ENCODE measurements at regions not wholly inside any gene's neighbourhood (a gene's known extent, or its start where the extent isn't known, plus 50 kb on each side); places are given as distances from the start of the nearest gene placed in this dataset.

DNA sequence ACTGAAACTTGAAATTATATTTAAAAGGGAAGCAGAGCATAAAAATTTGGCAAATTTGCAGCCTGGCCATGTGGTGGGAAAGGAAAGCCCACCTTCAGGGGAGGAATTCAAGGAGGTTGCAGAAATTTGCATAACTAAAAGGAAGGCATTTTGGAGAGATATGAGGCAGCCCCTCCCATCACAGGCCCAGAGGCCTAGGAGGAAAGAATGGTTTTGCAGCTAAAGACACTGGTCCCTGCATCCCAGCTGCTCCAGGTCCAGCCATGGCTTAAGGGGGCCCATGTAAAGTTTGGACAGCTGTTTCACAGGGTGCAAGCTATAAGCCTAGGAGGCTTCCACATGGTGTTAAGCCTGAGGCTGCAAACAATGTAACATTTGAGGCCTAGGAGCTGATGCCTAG lies 212.5 kb downstream of the NNT start:
- no peaks in the 10 kb centered on the region for H3K79me2 ChIP-seq (ENCODE audit: insufficient read depth)
- in situ Hi-C loops (cut with MboI): no loop called here
- H2AFZ ChIP-seq: no peak overlapping the region
- no peaks in the 10 kb centered on the region for H3K4me1 ChIP-seq (ENCODE audit: insufficient read depth)
- TF ChIP-seq EZH2phosphoT487 (IDR thresholded peaks at IDR 0.05; ENCODE audit: insufficient read depth, low read depth): no peak
- no peak for TF ChIP-seq EZH2 (IDR thresholded peaks at IDR 0.05; ENCODE audit: insufficient read depth, poor library complexity, severe bottlenecking)
- H3K4me2 ChIP-seq (ENCODE audit: unreplicated experiment): no peak overlapping the region
- DNase-seq: no peak
- H3K27ac ChIP-seq: no peak overlapping the region
- H3K27me3 ChIP-seq (replicated peaks; ENCODE audit: insufficient read depth): no peaks in the 10 kb centered on the region
- no peaks in the 10 kb centered on the region for H3F3A ChIP-seq (ENCODE audit: insufficient read depth)
- H3K36me3 ChIP-seq (ENCODE audit: low read depth): no peaks in the 10 kb centered on the region
- H3K9me2 ChIP-seq (ENCODE audit: insufficient read depth): no peaks in the 10 kb centered on the region
- H3K9me3 ChIP-seq (ENCODE audit: low read depth): no peaks in the 10 kb centered on the region
- H4K20me1 ChIP-seq (ENCODE audit: insufficient read depth): no peaks in the 10 kb centered on the region
- no peak overlapping the region for H3K9ac ChIP-seq
- H3K4me3 ChIP-seq: no peak overlapping the region

DNA sequence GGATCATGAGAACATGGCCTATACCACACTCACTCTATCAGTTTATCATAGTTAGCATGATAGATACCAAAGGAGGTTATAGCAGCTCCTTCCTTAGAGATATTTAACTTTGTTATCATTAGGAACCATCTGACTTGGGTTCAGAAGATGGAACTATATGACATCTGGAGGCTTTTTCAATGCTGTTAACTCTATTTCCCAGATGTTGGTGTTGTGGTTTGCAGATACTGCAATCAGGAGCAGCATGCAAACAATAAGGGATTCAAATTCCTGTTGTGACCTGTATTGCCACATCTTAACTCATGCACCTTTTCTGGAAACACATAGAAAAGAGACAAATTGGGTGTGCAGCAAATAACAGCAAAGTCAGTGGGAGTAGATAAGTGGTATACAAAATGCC lies 201.7 kb downstream of the NNT start:
- no peak overlapping the region for H3K9ac ChIP-seq
- 0 out of 2 replicates have a peak, but pooled peaks cover 9% of the 10 kb centered on the region for H3K4me1 ChIP-seq (ENCODE audit: insufficient read depth)
- H3K9me2 ChIP-seq (ENCODE audit: insufficient read depth): no peaks in the 10 kb centered on the region
- no peak overlapping the region for H3K27ac ChIP-seq
- H3K4me3 ChIP-seq: no peak overlapping the region
- no peaks in the 10 kb centered on the region for H3F3A ChIP-seq (ENCODE audit: insufficient read depth)
- no peak for DNase-seq
- no peaks in the 10 kb centered on the region for H3K27me3 ChIP-seq (replicated peaks; ENCODE audit: insufficient read depth)
- no peaks in the 10 kb centered on the region for H3K79me2 ChIP-seq (ENCODE audit: insufficient read depth)
- H3K36me3 ChIP-seq (ENCODE audit: low read depth): no peaks in the 10 kb centered on the region
- H4K20me1 ChIP-seq (ENCODE audit: insufficient read depth): no peaks in the 10 kb centered on the region
- no peak overlapping the region for H3K4me2 ChIP-seq (ENCODE audit: unreplicated experiment)
- H2AFZ ChIP-seq: no peak overlapping the region
- in situ Hi-C loops (cut with MboI): no loop called here
- H3K9me3 ChIP-seq (ENCODE audit: low read depth): no peaks in the 10 kb centered on the region
- no peak for TF ChIP-seq EZH2phosphoT487 (IDR thresholded peaks at IDR 0.05; ENCODE audit: insufficient read depth, low read depth)
- no peak for TF ChIP-seq EZH2 (IDR thresholded peaks at IDR 0.05; ENCODE audit: insufficient read depth, poor library complexity, severe bottlenecking)

DNA sequence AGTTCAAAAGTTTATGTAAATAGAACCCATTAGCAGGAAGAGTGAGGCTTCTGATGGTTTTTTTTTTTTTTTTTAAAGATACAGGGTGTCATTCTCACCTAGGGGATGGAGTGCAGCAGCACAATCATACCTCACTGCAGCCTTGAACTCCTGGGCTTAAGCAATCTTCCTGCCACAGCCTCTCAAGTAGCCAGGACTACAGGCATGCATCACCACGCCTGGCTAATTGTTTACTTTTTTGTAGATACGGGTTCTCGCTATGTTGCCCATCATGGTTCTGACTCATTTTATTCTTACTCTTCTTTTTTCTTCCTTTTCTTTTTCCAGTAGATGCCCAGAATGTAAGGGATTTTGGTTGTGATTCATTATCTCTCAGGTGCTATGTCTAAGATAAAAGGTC lies 201.1 kb downstream of the NNT start:
- no peak for DNase-seq
- Histone ChIP-seq H3F3A (ENCODE audit: insufficient read depth) (no peaks in the 10 kb centered on the region), H4K20me1 (ENCODE audit: insufficient read depth) (no peaks in the 10 kb centered on the region), H3K9ac (no peak overlapping the region), H3K36me3 (ENCODE audit: low read depth) (no peaks in the 10 kb centered on the region), H3K9me2 (ENCODE audit: insufficient read depth) (no peaks in the 10 kb centered on the region), H3K9me3 (ENCODE audit: low read depth) (no peaks in the 10 kb centered on the region), H3K27ac (no peak overlapping the region), H3K4me3 (no peak overlapping the region), H3K4me2 (ENCODE audit: unreplicated experiment) (no peak overlapping the region), H3K4me1 (ENCODE audit: insufficient read depth) (0 out of 2 replicates have a peak, but pooled peaks cover 9% of the 10 kb centered on the region), H3K27me3 (replicated peaks; ENCODE audit: insufficient read depth) (no peaks in the 10 kb centered on the region), H3K79me2 (ENCODE audit: insufficient read depth) (no peaks in the 10 kb centered on the region), H2AFZ (no peak overlapping the region)
- in situ Hi-C loops (cut with MboI): no loop called here
- TF ChIP-seq EZH2phosphoT487 (IDR thresholded peaks at IDR 0.05; ENCODE audit: insufficient read depth, low read depth): no peak
- no peak for TF ChIP-seq EZH2 (IDR thresholded peaks at IDR 0.05; ENCODE audit: insufficient read depth, poor library complexity, severe bottlenecking)
- WGBS, 2 experiments (ENCODE audit: low coverage in 1 of 2, low lambda C conversion rate in 2 of 2, missing lambda C conversion rate in 2 of 2): 67 to 71% methylated on average over 3 of the region's 3 CpGs

- 0 out of 2 replicates have a peak overlapping the region, but pooled peaks have one; percentile 2 for H3K27ac ChIP-seq
- no peak overlapping the region for H3K4me2 ChIP-seq (ENCODE audit: unreplicated experiment)
- H3K27me3 ChIP-seq (replicated peaks; ENCODE audit: insufficient read depth): no peaks in the 10 kb centered on the region
- H3K4me1 ChIP-seq (ENCODE audit: insufficient read depth): 0 out of 2 replicates have a peak, but pooled peaks cover 9% of the 10 kb centered on the region
- H3F3A ChIP-seq (ENCODE audit: insufficient read depth): no peaks in the 10 kb centered on the region
- no peaks in the 10 kb centered on the region for H3K9me2 ChIP-seq (ENCODE audit: insufficient read depth)
- no peaks in the 10 kb centered on the region for H3K36me3 ChIP-seq (ENCODE audit: low read depth)
- in situ Hi-C loops (cut with MboI): no loop called here
- no peak overlapping the region for H3K4me3 ChIP-seq
- no peak overlapping the region for H3K9ac ChIP-seq
- H4K20me1 ChIP-seq (ENCODE audit: insufficient read depth): no peaks in the 10 kb centered on the region
- no peak for TF ChIP-seq EZH2phosphoT487 (IDR thresholded peaks at IDR 0.05; ENCODE audit: insufficient read depth, low read depth)
- WGBS, 2 experiments (ENCODE audit: low coverage in 1 of 2, low lambda C conversion rate in 2 of 2, missing lambda C conversion rate in 2 of 2): 29 to 49% methylated on average over 3 of the region's 3 CpGs
- no peaks in the 10 kb centered on the region for H3K9me3 ChIP-seq (ENCODE audit: low read depth)
- H3K79me2 ChIP-seq (ENCODE audit: insufficient read depth): no peaks in the 10 kb centered on the region
- H2AFZ ChIP-seq: no peak overlapping the region
- peak; percentile 2 for DNase-seq
These were observed 199.7 kb downstream of the NNT start for GRCh38 chr5:43802651-43803050.

GRCh38 chr5:43802119-43802518 lies 199.1 kb downstream of the NNT start:
- no peaks in the 10 kb centered on the region for H3K79me2 ChIP-seq (ENCODE audit: insufficient read depth)
- peak overlapping the region; percentile 2; the same call in 1 of the 2 replicates for H3K27ac ChIP-seq
- no peaks in the 10 kb centered on the region for H4K20me1 ChIP-seq (ENCODE audit: insufficient read depth)
- no peak overlapping the region for H3K4me3 ChIP-seq
- H3K4me2 ChIP-seq (ENCODE audit: unreplicated experiment): no peak overlapping the region
- TF ChIP-seq EZH2 (IDR thresholded peaks at IDR 0.05; ENCODE audit: insufficient read depth, poor library complexity, severe bottlenecking) (no peak), EZH2phosphoT487 (IDR thresholded peaks at IDR 0.05; ENCODE audit: insufficient read depth, low read depth) (no peak)
- H2AFZ ChIP-seq: no peak overlapping the region
- in situ Hi-C loops (cut with MboI): no loop called here
- H3K9ac ChIP-seq: no peak overlapping the region
- H3K9me2 ChIP-seq (ENCODE audit: insufficient read depth): no peaks in the 10 kb centered on the region
- H3K9me3 ChIP-seq (ENCODE audit: low read depth): no peaks in the 10 kb centered on the region
- DNase-seq: peak; percentile 58
- H3F3A ChIP-seq (ENCODE audit: insufficient read depth): no peaks in the 10 kb centered on the region
- no peaks in the 10 kb centered on the region for H3K27me3 ChIP-seq (replicated peaks; ENCODE audit: insufficient read depth)
- no peaks in the 10 kb centered on the region for H3K36me3 ChIP-seq (ENCODE audit: low read depth)
- 13 to 22% methylated on average over 1 of the region's 1 CpG for WGBS, 2 experiments (ENCODE audit: low coverage in 1 of 2, low lambda C conversion rate in 2 of 2, missing lambda C conversion rate in 2 of 2)
- 0 out of 2 replicates have a peak, but pooled peaks cover 9% of the 10 kb centered on the region for H3K4me1 ChIP-seq (ENCODE audit: insufficient read depth)
